ENCODE measurements at regions not wholly inside any gene's neighbourhood (a gene's known extent, or its start where the extent isn't known, plus 50 kb on each side); places are given as distances from the start of the nearest gene placed in this dataset.

- DNase-seq = no peak
These were observed 87.0 kb upstream of the PPP2R3A start for GRCh38 chr3:135878501-135878900.

DNA sequence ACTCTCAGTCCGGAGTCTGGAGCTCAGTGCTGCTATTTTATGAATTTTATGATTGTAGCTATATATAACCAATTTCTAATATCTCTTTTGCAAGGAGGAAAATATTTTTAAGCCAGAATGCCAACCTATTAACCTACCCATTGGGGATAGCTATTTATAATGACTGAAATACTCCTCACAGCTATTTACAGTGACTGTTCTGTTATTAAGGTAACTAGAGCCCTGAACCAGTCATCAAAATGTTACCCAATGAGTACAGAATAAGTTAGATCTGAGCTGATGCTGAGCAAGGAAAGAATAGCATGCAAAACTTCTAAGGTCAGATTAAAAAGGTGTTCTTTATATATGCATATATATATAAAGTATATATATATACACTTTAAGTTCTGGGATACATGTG is 79.6 kb upstream of the PPP2R3A start:
- DNase-seq = no peak

DNA sequence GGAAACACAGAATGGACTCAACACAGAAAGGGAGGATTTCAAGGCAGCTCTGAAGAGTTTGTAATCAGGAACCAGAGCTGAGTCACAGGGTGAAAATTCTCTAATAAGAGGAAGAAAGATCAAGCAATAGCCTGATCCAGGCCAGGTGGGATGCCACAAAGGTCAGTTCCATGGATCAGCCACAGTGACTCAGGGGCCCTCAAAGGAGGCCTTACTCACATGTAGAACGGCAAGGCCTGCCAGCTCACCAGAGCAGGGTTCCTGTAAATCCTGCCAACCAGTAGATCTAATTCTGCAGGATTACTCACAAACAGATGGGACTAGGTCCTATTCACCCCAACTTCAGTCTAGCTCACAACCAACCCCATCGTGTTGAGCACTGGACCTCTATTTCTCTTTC is 78.3 kb upstream of the PPP2R3A start:
- DNase-seq = no peak

DNA sequence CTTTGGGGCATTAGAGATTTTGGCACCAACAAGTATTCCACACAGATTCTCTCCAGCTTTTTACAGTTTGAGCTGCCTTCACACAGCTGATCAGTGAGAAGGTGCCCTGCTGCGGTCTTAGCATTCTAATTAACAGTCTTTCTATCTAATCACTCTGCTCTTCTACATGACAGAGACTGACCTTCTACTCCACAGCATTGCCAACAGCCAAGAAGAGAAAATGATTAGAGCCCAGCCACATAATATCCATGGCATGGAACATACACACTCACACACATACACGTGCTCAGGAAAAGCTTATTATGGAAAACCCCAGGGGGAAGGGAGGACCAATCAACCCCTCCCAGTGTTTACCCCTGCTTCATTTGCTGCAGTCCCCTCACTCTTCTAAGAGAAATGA is 76.1 kb upstream of the PPP2R3A start:
- no peak for DNase-seq

GRCh38 chr3:135891121-135891520 is 74.4 kb upstream of the PPP2R3A start:
- DNase-seq = no peak

DNA sequence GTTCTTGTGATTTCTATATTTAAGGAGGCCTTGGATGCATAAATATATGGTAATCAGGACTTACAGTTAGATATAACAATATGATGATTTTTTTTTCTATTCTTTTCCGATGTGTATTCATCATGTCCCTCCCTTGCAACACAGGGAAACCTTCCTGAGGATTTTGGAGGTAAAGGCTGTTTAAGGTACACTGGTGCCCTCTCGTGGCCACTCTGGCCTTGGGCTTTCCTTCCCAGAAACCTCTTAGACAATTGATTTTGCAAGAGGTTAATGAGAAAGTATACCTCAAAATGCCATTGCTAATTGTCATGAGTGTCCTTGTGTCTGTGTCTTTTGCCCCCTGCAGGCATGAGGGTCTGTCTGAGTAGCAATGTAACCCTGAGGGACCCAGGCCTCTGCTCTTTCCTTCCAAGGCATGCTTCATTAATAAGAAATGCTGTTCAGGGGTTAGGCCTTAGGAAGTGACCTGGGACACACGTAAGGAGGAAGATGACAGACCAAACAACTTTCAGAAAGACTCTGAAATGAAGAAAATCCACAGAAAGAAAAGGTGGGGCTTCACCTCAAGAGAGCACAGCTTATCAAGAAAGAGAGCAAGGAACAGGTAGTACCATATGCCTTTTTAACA is 70.3 kb upstream of the PPP2R3A start:
- peak; percentile 69 for DNase-seq

GRCh38 chr3:135895734-135896121 is 69.8 kb upstream of the PPP2R3A start:
- DNase-seq = no peak

DNA sequence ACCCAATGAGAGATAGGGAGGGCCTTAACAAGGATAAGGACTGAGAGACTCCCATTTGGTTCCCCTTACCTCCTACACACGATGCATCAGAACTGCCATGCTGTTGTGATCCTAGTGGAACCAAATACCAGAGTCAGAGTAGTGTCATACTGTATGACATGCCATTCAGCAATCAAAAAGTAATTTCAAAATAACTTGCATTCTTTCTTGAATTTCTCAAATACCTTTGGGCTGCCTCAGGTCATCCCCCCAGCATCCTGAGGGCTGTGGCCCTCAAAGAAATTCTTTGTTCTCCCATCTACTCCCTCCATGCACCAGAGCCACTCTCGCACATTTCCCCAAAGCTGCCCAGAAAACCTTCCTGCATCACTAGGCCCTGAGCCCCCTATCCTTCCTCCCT is 68.9 kb upstream of the PPP2R3A start:
- no peak for DNase-seq

DNA sequence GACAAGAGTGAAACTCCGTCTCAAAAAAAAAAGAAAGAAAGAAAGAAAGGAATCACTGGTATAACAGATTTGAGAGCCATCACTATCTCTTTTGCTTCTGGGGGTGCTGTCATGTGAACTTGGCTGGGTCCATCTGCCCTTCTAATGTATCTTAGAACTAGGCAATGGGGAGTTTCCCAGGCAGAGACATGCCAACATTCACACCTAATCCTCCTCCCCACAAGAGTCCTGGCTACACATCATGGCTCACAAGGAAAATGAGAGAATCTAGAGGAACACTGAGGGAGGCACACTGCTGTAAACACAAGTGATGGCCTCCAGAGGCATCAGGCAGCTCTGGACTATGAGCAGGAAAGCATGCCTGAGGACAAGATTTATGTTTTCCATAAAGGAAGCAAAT is 67.8 kb upstream of the PPP2R3A start:
- DNase-seq = no peak

- DNase-seq = no peak
These were observed 66.8 kb upstream of the PPP2R3A start for GRCh38 chr3:135898774-135899173.

- no peak for DNase-seq
These were observed 60.3 kb upstream of the PPP2R3A start for GRCh38 chr3:135905058-135905724.

DNA sequence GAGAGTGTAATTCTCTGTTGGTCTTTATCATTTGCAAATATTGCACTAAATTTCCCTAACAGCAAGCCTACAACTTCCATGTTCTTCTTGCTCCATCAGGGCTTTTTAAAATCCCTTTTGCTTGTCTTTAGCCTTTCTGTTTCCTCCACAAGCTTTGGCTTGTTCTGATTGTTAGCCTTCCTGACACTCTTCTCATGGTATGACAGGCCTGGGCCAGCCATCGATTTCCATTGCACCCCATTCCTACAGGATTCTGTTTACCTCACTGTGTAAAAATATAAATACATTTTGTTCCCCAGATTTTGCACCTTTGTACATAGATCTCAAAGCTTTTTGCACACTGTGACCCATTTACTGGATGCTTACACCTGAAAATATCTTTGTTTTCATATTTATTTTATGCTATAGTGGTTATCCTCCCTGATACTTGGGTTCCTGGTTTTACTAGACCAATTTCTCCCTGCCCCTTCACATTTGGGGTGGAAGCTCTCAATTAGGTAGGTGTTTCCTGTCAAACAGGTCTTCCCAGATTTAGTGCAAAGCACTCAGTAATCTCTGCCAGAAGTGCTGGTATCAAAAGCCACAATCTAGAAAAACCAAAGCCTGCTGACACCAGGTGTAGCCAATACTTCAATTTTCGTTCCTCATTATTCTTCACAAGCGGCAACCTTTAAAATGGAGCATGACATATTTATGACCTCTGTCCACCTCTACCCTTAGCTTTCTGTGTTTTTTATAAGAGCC is 57.9 kb upstream of the PPP2R3A start:
- DNase-seq = peak; percentile 54

DNA sequence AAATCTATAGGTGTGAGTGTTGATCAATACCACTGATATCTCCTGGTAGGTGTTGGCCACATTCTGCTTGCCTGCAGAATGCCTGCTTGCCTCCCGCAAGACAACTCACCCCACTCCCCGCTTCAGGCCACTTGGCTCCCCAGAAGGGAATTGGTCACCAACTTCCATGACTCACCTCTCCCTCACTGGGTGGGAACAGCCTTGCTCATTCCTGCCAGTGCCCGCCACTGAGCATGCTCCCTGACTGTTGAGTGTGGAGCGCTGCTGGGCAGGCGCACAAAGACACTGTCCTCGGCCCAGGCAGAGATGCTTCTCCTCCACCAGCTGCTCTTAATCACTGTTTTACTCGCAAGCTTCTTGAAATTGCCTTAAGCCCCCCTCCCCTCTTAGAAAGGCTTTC is 57.3 kb upstream of the PPP2R3A start:
- no peak for DNase-seq

- no peak for DNase-seq
These were observed 56.8 kb upstream of the PPP2R3A start for GRCh38 chr3:135908737-135909136.

DNA sequence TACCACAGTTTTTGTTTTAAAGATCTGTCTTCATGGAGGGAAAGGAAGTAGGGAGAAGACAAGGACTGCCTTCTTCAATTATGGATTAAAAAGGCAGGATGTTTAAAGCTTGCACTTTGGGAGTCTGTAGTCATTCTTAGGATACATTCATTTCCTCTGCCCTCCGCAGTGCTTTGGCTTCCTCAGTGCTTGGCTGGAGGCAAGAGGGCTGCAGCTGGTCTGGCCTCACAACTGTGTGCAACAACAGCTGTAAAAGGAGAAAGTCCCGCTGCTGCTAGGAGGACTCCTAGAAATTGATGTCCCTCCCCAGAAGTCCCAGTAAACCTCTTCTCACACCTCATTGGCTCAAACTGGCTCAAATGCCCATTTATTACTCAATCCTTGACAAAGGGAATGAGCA is 54.4 kb upstream of the PPP2R3A start:
- DNase-seq = no peak

DNA sequence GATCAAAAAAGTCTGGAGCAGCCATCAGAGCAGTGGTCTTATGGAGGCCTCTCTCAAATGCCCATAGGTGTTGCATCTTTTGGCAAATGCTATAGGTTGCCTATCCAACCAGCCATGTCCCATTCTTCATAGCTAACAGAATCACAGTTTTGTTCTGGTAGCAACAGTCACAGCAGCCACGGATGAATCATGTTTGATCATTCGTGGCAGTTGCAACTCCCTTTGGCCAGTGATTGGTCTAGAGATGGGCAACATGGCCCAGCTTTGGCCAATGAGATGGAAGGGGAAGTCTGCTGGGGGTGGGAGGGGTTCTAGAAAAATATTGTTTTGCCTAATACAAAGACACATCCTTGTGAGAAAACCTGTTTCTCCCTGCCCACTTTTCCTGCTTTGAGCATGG is 50.3 kb upstream of the PPP2R3A start:
- no peak for DNase-seq
